GM21381 (cell line): ENCODE measurements at regions not wholly inside any gene's neighbourhood (a gene's known extent, or its start where the extent isn't known, plus 50 kb on each side); places are given as distances from the start of the nearest gene placed in this dataset.

ENCODE experiments used
- ATAC-seq: cut with Tn5 transposase; IDR thresholded peaks from one replicate; pipeline ENCODE4 v1.9.1; 2021; ENCODE audit warnings: mild to moderate bottlenecking, moderate library complexity; ENCODE audit not compliant: unreplicated experiment

GRCh38 chr9:18136354-18136994, 337.5 kb upstream of the ADAMTSL1 start:
- ATAC-seq: no peak

GRCh38 chr9:18137815-18138214, 336.1 kb upstream of the ADAMTSL1 start:
- ATAC-seq: no peak

- ATAC-seq: no peak
These were observed 335.3 kb upstream of the ADAMTSL1 start for GRCh38 chr9:18138656-18139055.

GRCh38 chr9:18141681-18142080, 332.3 kb upstream of the ADAMTSL1 start:
- no peak for ATAC-seq

- ATAC-seq: no peak
These were observed 330.7 kb upstream of the ADAMTSL1 start for GRCh38 chr9:18143073-18143745.

GRCh38 chr9:18146329-18146728, 327.6 kb upstream of the ADAMTSL1 start:
- ATAC-seq: no peak

GRCh38 chr9:18149471-18150011, 324.4 kb upstream of the ADAMTSL1 start:
- no peak for ATAC-seq

- ATAC-seq: no peak
These were observed 319.3 kb upstream of the ADAMTSL1 start for GRCh38 chr9:18154661-18155060.

GRCh38 chr9:18159254-18159653, 314.7 kb upstream of the ADAMTSL1 start:
- no peak for ATAC-seq

GRCh38 chr9:18163146-18163545, 310.8 kb upstream of the ADAMTSL1 start:
- no peak for ATAC-seq

GRCh38 chr9:18167733-18168132, 306.2 kb upstream of the ADAMTSL1 start:
- ATAC-seq: no peak

- no peak for ATAC-seq
These were observed 300.0 kb upstream of the ADAMTSL1 start for GRCh38 chr9:18173923-18174322.

- ATAC-seq: no peak
These were observed 291.3 kb upstream of the ADAMTSL1 start for GRCh38 chr9:18182636-18183035.

- no peak for ATAC-seq
These were observed 290.0 kb upstream of the ADAMTSL1 start for GRCh38 chr9:18183974-18184373.

GRCh38 chr9:18184401-18184800, 289.6 kb upstream of the ADAMTSL1 start:
- ATAC-seq: no peak

GRCh38 chr9:18185196-18185595, 288.8 kb upstream of the ADAMTSL1 start:
- ATAC-seq: no peak

- no peak for ATAC-seq
These were observed 285.0 kb upstream of the ADAMTSL1 start for GRCh38 chr9:18188971-18189370.

- no peak for ATAC-seq
These were observed 283.9 kb upstream of the ADAMTSL1 start for GRCh38 chr9:18189871-18190670.

- no peak for ATAC-seq
These were observed 283.1 kb upstream of the ADAMTSL1 start for GRCh38 chr9:18190671-18191374.

- ATAC-seq: no peak
These were observed 279.6 kb upstream of the ADAMTSL1 start for GRCh38 chr9:18194316-18194715.

- ATAC-seq: no peak
These were observed 278.7 kb upstream of the ADAMTSL1 start for GRCh38 chr9:18195223-18195622.
